Right lung (tissue), 2 donors: ENCODE measurements at regions not wholly inside any gene's neighbourhood (a gene's known extent, or its start where the extent isn't known, plus 50 kb on each side); places are given as distances from the start of the nearest gene placed in this dataset.

Experiments used
- DNase-seq, 2 donors: peaks; one replicate each; pipeline ENCODE4 v3.0.0-alpha.2; 2013

- DNase-seq, result no peak
Measured at GRCh38 chr1:82582347-82582746, 781.6 kb downstream of the ADGRL2 start.

- DNase-seq, result no peak
Measured at GRCh38 chr1:82578086-82578726, 777.5 kb downstream of the ADGRL2 start.

GRCh38 chr1:82567348-82567747 is 766.6 kb downstream of the ADGRL2 start:
- DNase-seq, result no peak

- no peak for DNase-seq
Measured at GRCh38 chr1:82565546-82565945, 764.8 kb downstream of the ADGRL2 start.

DNA sequence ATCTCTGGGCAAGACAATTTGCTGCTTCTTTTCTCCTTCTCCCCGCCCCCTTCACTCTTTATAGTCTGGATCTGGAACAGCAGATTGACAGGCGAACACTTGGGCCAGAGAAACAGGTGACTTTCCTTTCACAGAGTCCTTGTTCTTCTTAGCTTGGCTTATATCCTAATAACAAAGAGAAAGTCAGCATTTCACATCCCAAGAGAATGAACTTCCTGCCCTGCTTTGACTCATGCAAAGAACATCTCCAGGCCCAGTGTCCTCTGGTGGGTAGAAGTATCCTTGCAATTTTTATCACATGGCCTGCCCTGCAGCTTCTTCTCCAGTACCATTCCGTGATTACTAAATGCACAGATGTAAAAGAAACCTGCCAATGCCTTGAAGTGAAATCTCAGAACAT is 764.4 kb downstream of the ADGRL2 start:
- DNase-seq, result no peak

DNA sequence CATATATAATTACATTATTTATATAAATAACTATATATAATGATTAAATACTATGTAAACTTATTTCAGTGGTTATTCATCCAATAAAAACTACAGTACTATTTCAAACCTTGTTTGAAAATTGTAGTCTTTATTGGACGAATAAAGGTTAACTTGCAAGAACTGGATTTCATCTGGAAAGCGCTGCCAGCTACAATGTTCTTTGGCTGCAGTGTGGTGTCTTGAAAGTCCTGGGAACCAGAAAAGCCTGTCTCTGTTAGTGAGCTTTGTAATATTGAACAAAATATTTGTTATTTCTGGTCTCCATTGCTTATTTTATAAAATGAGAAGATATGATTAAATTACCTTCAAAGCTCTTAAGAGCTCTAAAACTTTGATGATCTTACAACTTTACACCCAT is 763.6 kb downstream of the ADGRL2 start:
- DNase-seq, result peak in 1 of 2 donors; percentile 22

GRCh38 chr1:82562448-82562847 is 761.7 kb downstream of the ADGRL2 start:
- no peak for DNase-seq

- no peak for DNase-seq
Measured at GRCh38 chr1:82560566-82560965, 759.8 kb downstream of the ADGRL2 start.

GRCh38 chr1:82555501-82555900 is 754.8 kb downstream of the ADGRL2 start:
- no peak for DNase-seq

GRCh38 chr1:82549841-82550240 is 749.1 kb downstream of the ADGRL2 start:
- no peak for DNase-seq

- DNase-seq, result no peak
Measured at GRCh38 chr1:82542766-82543165, 742.0 kb downstream of the ADGRL2 start.

DNA sequence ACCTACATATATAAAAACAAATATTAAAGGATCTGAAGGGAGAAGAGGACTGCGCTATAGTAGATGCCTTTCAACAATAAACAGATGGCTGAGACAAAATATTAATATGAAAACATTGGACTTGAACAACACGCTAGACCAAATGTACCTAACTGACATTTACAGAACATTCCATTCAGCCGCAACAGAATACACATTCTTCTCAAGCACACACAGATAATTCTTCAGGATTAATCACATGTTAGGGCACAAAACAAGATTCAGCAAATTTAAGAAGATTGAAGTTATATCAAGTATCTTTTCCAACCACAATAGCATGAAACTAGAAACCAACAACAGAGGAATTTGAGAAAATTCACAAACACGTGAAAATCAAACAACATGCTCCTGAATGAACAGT is 741.4 kb downstream of the ADGRL2 start:
- no peak for DNase-seq

GRCh38 chr1:82540006-82540405 is 739.3 kb downstream of the ADGRL2 start:
- DNase-seq, result no peak

DNA sequence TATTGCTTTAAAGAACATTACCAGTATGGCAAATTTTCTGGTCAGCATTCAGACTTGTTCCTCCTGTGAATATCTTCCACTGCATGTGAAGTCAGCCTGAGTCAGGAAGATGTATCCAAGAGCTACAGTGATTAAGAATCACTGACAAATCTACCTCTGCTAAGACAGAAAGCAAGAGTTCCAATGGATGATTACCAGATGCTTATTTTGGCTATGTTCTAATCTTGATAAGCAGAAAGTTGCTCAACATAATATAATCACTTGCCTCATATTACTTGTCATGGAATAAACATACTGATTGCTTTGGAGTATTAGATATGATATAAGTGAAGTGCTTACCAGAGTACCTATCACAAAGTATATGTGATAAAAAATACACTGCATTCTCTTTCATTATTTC is 738.1 kb downstream of the ADGRL2 start:
- peak; percentile 32 to 33 for DNase-seq

- no peak for DNase-seq
Measured at GRCh38 chr1:82534996-82535395, 734.3 kb downstream of the ADGRL2 start.

DNA sequence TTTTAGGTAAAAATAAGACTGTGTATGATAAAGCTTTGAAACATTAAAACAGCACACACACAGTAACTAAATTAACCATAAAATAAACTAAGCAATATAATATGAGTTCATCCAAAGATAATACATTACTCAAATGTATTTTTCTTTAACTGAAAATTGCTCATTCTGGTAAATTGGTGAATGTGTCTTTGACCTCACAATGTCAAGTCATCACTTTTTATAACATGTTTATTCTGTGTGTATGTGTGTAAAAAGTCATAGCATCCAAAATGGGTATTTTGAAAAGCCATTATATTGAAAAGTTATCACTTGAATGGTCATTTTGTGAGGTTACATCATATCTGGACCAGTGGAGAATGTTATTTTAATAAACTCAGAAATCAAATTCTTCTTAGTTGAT is 724.6 kb downstream of the ADGRL2 start:
- no peak for DNase-seq

DNA sequence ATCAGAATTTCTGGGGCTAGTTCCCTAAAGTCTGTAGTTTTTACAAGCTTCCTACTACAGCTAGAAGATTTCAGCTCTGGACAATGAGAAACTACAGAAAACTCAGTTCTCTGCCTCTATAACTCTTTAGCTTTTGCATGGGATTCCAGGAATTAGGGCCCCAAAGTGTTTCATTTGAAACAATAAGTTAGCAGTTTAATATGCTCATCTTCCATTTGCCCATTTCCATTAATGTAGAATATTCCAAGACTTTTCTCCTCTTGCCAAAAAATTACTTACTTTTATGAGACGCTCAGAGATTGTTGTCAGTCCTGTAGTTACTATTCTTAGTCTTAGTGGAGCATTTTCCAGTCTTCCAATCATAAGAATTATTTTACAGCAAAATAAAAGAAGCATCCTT is 719.9 kb downstream of the ADGRL2 start:
- no peak for DNase-seq

- DNase-seq, result peak; percentile 10 to 28
Measured at GRCh38 chr1:82517586-82517985, 716.9 kb downstream of the ADGRL2 start.

DNA sequence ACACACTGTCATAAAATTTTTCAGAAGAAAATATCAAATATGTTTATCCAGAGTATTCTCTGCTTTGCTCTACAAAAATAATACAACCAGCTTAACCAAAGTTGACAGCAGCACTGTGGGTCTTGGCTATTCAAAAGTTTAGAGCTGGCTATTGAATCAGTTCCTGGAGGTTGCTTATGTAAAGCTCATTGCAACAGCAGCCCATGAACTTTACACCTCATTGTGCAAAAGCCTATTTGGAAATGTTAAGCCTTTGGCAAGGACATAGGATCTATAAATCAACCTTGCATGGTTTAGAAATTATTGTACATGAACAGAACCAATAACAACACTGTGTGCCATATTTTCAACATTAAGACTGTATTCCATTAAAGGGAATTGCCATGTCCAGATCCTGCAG is 714.9 kb downstream of the ADGRL2 start:
- DNase-seq, result peak in 1 of 2 donors; percentile 19

- DNase-seq, result no peak
Measured at GRCh38 chr1:82511441-82511840, 710.7 kb downstream of the ADGRL2 start.

DNA sequence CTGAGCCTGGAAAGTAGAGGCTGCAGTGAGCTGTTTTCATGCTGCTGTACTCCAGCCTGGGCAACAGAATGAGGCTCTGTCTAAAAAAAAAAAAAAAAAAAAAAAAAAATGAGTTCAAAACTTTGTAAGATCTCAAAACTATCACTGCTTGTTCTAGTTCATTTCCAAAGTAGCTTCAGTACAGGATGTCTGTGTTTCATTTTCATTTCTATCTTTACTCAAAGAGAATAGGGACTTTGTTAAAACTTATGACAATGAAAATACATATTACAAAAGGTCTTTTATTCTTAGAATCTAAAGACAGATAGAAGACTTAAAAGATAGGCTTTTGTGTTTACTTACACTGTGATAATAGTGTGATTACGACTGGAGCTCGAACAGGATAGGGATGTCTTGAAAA is 709.7 kb downstream of the ADGRL2 start:
- no peak for DNase-seq

DNA sequence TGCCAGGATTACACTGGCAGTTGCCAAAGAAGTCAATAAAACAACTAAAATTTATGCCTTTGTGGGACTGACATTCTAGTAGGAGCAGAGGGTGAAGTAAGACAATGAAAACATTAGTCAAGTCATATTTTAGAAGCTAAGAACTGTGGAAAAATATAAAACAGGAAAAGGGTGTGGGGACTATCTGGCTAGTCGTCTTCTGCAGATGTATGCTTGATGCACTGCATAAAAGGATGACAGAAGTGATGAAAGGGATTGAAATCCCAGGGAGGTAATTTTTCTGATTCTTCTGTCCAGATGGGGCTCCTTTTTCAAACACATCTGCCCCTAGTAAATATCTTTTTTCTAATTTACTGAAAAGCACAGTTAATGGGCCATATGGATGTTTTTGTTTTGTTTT is 706.3 kb downstream of the ADGRL2 start:
- DNase-seq, result no peak

DNA sequence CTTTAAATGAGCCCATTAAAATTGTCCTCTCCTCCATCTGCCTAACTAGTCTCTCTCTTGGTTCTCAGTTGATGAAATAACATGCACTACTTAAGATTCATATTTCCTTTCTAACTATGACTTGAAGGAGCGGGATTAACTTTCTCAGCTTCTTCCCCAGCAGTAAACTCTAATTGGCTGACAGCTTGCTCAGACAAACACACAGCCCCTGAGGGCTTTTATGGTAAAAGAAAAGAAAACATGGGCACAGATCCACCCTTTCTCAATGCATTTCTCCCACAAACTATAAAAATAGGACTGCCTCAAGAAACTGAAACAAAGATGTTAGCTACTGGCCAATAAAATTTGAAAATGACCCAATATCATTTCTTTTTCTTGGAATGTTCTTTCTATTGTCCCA is 703.1 kb downstream of the ADGRL2 start:
- no peak for DNase-seq

DNA sequence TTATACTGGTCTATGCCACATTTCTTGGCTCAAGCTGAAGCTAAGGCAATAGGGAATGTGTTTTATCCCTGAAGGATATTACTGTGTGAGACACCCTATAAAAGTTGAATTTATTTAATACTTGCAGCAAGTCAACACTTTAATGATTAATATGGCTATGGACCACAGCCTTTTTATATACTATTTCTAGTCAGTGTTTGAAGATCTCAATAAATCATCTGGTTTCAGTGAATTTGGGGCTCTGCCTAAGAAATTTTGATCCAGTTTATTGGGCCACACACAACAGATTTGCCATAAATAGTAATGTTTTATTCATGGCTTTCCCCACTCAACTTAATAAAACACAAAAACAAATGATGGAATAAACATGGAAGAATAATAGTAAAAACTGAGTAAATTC is 698.3 kb downstream of the ADGRL2 start:
- DNase-seq, result no peak

GRCh38 chr1:82494117-82494516 is 693.4 kb downstream of the ADGRL2 start:
- no peak for DNase-seq
